ENCODE measurements at regions not wholly inside any gene's neighbourhood (a gene's known extent, or its start where the extent isn't known, plus 50 kb on each side); places are given as distances from the start of the nearest gene placed in this dataset.

- no peak for DNase-seq (ENCODE audit: low read depth)
Observed at GRCh38 chr12:124411953-124412645, 117.2 kb downstream of the RFLNA start.

DNA sequence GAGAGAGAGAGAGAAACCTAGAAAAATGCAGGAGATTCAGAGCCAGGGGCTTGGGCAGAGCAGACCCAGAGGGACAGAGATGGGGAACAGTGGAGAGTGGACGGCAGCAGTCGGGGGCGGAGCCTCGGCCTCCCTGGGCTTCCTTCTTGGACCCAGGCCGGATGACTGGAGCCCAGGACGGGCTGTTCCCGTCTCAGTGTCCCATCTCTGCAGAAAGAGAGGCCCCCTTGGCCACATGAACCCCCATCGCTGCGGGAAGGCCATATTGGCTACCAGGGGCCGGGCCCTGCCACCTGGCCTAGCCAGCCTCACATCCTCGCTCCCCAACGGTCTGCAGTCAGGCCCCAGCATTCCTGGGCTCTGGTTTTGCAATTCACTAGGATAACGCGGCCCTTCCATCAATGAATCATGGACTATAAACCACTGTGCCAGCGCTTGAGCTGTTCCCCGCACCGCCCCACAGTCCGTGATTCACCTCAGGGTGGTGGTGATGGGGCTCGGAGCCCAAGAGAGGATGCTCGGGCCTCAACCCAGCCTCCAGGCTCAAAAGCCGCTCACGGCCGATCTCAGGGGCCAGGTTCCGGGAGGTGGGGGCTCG is 116.5 kb downstream of the RFLNA start:
- DNase-seq (ENCODE audit: low read depth), result no peak

DNA sequence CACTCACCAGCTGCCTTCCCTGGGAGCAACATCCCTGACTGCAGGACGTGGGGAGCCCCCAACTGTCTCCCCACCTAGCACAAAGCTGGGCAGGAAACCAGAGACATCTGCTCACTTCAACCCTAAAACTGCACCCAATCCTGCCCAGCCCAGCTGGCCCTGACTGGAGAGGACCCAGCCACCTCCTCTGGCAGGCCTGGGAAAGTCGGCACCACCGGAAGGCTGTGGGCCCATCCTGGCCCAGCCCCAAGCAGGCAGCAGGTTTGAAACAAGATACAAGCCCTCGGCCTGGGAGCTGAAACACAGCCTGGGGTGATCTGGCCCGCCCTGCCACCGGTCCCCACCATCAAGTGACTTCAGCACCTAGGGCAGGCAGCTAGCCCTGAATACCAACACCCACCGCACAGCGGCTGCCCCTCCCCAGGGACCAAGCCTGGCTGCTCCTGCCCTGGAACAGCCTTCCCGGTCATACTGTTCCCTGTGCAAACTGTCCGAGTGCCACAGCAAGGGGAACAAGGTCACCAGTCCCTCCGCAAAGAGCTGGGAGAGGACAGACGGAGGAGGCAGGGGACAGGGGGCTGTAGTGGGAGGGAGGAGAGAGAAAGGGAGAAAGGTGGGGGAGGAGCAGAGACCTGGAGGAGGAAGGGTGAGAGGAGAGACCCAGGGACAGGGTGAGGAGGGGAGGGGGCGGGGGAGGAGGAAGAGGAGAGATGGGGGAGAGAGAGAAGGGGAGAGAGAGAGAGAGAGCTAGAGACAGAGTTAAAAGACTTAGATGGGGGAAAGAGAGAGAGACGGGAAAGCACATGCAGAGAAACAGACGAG is 115.7 kb downstream of the RFLNA start:
- no peak for DNase-seq (ENCODE audit: low read depth)

GRCh38 chr12:124408822-124409517 is 114.1 kb downstream of the RFLNA start:
- DNase-seq (ENCODE audit: low read depth), result no peak

DNA sequence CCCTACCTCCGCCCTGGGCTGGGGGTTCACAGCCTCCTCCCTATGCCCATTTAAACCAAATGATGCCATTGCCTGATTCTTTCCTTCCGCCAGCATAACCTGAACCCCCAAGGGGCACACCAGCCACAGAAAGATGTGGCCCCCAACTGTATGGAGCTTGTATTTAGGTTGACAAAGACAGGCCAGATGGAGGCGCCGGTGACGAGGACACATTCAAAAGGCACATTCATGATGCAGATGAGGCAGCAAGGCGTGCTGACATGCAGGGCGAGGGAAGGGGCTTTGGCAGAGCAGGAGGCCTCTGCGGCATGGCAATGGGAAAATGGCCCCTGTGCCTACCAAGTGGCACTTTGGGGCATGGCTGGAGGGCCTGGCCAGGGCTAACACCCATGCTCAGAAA is 112.2 kb downstream of the RFLNA start:
- no peak for DNase-seq (ENCODE audit: low read depth)

- no peak for DNase-seq (ENCODE audit: low read depth)
Observed at GRCh38 chr12:124406043-124406442, 111.2 kb downstream of the RFLNA start.

- no peak for DNase-seq (ENCODE audit: low read depth)
Observed at GRCh38 chr12:124405592-124405991, 110.7 kb downstream of the RFLNA start.

DNA sequence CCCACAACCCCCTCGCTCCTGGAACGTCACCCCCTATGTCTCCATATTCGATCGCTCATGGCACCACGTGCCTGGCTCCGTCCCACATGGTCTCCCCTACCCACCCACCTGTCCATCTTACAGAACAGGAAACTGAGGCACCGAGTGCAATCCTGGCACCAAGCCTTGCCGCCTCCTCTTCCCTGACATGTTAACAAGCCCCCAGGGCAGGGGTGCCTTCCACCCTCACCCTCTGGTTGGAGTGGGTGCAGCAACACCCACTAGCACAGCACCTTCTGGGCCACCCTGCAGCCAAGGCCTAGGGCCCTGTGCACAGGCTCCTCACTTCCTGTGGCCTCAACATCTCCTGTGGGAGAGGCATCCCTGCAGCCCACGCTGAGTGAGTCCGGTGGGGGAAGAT is 110.3 kb downstream of the RFLNA start:
- DNase-seq (ENCODE audit: low read depth), result no peak

DNA sequence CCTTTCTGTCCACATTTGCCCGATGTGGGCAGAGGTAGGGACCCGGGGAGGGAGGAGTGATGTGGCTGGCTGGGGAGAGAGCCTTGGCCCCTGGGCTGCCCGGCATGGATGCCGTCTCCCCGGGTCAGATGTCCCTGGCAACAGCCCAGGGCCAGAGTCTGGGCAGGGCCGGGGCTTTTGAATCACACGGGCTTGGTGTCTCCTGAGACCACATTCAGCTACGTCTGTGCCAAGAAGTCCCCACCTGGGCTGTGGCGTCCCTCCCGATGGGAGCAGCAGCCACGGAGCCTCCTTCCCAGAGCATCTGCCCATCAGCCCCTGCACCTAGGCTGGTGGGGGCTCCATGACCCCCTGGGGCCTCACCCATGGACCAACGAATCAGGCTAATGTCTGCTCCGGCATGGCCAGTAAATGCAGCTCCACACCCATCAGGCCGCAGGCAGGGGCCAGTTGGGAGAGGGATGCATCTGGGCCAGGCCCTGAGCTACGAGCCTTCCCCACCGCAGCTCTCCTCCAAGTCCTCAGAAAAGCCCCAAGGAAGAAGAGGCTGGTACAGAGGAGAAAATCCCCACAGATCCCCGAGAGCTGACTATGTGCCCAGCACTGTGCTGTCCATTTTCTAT is 109.4 kb downstream of the RFLNA start:
- no peak for DNase-seq (ENCODE audit: low read depth)

DNA sequence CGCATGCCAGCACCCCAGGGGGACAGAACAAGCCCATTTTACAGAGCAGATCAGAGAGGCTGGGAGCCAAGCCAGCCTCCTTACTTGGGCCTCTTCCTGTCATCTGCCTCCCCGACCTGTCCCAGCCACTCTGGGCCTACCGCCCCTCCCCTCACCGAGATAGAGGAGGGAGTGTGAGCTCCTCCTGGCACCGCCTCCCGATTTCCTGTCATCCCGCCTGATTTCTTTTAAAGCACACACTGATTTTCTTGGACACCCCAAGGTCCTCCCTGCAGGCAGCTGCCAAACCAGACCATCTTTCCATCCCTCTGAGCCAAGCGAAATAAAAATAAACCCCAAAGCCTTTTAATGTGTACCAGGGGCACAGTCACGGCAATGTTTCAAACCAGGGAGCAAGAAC is 108.4 kb downstream of the RFLNA start:
- no peak for DNase-seq (ENCODE audit: low read depth)

GRCh38 chr12:124402248-124403066 is 107.6 kb downstream of the RFLNA start:
- no peak for DNase-seq (ENCODE audit: low read depth)

- DNase-seq (ENCODE audit: low read depth), result no peak
Observed at GRCh38 chr12:124401704-124402221, 106.9 kb downstream of the RFLNA start.

DNA sequence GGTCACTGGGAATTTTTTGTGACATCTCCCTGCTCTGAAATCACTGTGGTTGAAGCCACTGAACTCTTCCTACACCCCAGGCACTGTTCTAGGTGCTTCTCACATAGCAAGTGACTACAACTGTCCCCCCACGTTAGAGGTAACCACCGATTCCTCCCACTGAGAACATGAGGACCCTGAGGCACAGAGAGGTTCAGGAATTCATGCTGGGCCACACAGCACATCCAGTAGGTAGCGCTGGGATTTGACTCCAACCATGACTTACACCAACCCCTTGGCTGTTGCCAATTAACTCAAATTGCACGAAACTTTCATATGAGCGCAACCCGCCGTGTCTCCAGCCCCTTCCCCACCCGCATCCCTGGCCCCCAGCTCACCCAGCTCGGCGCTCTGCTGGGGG is 105.2 kb downstream of the RFLNA start:
- no peak for DNase-seq (ENCODE audit: low read depth)

- DNase-seq (ENCODE audit: low read depth), result peak; percentile 12
Observed at GRCh38 chr12:124399622-124400021, 104.7 kb downstream of the RFLNA start.

- DNase-seq (ENCODE audit: low read depth), result no peak
Observed at GRCh38 chr12:124398578-124399227, 103.8 kb downstream of the RFLNA start.

GRCh38 chr12:124397807-124398577 is 103.1 kb downstream of the RFLNA start:
- DNase-seq (ENCODE audit: low read depth), result no peak

- DNase-seq (ENCODE audit: low read depth), result no peak
Observed at GRCh38 chr12:124397399-124397679, 102.4 kb downstream of the RFLNA start.

- DNase-seq (ENCODE audit: low read depth), result no peak
Observed at GRCh38 chr12:124396544-124397398, 101.9 kb downstream of the RFLNA start.

GRCh38 chr12:124395986-124396385 is 101.1 kb downstream of the RFLNA start:
- no peak for DNase-seq (ENCODE audit: low read depth)
